C4-2B (cell line): ENCODE measurements at regions not wholly inside any gene's neighbourhood (a gene's known extent, or its start where the extent isn't known, plus 50 kb on each side); places are given as distances from the start of the nearest gene placed in this dataset.

ENCODE experiments used
- ZFX ChIP-seq: fragments of 450-650 bp; IDR thresholded peaks from 2 replicates; pipeline ENCODE4 v1.6.1; 2017
- TF ChIP-seq, protein P1 (sequence below): fragments of 450-650 bp; conservative IDR thresholded peaks from 2 replicates; pipeline ENCODE4 v1.5.1; 2017; ENCODE audit warnings: mild to moderate bottlenecking

DNA sequence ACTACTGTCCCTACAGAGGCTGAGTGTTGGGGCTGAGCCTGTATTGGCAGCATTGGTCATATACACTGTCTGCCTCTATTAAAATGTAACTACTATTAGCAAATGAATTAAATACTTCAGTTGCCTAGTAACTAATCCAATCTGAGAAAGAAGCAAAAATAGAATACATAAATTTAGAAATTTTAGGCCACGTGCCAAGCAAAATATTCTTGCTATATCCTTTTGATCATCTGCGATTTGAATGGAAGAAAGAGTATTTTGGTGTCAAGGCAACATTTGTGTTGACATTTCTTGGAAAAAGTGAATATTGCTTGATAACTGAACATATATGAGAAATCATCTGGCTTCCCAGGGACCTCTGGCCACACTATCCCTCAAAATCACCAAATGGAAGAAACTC lies 148.2 kb upstream of the TOPAZ1 start:
- TF ChIP-seq, protein P1, sequence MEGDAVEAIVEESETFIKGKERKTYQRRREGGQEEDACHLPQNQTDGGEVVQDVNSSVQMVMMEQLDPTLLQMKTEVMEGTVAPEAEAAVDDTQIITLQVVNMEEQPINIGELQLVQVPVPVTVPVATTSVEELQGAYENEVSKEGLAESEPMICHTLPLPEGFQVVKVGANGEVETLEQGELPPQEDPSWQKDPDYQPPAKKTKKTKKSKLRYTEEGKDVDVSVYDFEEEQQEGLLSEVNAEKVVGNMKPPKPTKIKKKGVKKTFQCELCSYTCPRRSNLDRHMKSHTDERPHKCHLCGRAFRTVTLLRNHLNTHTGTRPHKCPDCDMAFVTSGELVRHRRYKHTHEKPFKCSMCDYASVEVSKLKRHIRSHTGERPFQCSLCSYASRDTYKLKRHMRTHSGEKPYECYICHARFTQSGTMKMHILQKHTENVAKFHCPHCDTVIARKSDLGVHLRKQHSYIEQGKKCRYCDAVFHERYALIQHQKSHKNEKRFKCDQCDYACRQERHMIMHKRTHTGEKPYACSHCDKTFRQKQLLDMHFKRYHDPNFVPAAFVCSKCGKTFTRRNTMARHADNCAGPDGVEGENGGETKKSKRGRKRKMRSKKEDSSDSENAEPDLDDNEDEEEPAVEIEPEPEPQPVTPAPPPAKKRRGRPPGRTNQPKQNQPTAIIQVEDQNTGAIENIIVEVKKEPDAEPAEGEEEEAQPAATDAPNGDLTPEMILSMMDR, result no peak
- no peak for TF ChIP-seq ZFX
